NCI-H226 (cell line): ENCODE measurements at regions not wholly inside any gene's neighbourhood (a gene's known extent, or its start where the extent isn't known, plus 50 kb on each side); places are given as distances from the start of the nearest gene placed in this dataset.
"Not testable (repeated sequence)": the region's sequence is repeated elsewhere in the genome, so short reads cannot be mapped to it uniquely, and the experiment has no call there.

Source experiments
- DNase-seq: peaks from one replicate; pipeline ENCODE4 v3.0.0-alpha.2; 2015

GRCh38 chr13:48583859-48584311 lies 51.0 kb upstream of the RCBTB2 start:
- no peak for DNase-seq

- peak; percentile 41 for DNase-seq
Measured at GRCh38 chr13:48585456-48585840, 52.6 kb upstream of the RCBTB2 start.

DNA sequence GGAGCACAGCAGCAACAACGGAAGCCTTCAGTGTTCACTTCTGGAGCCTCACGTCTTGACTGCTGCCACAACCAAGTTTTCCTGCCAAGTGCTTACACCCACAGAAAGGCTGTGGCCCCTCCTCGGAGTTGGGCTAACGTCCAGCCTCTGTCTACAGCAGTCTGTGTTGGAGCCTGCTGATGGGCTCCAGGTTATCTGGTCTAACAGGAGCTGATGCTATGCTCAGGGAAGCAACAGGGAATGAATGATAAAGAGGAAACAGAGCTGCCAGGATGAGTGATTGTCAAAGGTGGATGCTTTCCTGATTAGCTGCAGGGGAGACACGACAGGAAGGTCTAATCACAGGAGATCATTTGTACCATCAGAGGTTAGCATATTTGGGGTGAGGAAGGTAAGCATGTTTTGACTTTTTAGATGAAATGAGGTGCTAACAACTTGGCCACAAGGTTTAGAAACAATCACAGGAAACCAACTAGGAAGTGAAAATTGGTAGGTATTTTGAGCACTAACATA lies 53.8 kb upstream of the RCBTB2 start:
- DNase-seq: peak; percentile 7

GRCh38 chr13:48588120-48588519 lies 55.2 kb upstream of the RCBTB2 start:
- DNase-seq: no peak

- DNase-seq: no peak
Measured at GRCh38 chr13:48590141-48590901, 57.4 kb upstream of the RCBTB2 start.

DNA sequence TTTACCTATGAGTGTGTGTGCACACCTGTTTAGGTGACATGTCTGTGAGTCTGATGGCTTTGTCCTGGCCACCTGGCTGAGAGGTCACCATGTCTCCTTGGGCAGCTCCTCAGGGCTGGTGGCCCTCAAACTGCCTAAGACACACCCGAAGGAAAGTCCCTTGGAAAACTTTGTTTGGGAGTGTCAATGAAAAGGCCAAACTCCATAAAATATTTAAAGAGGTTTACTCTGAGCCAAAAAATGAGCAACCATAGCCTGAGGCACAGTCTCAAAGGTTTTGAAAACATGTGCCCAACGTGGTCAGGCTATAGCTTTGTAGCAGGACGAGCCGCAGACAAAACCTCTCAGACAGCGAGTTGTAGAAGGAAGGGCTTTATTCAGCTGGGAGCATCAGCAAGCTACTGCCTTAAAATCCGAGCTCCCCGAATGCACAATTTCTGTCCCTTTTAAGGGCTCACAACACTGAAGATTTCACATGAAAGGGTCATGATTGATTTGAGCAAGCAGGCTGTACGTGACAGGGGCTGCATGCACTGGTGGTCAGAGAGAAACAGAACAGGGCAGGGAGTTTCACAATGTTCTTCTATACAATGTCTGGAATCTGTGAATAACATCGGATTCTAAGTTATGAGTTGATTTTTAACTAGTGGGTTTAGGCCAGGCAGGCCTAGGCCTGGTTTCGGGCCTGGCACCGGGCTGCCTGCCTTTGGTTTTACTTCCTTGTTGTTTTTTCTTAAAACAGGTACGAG lies 58.4 kb upstream of the RCBTB2 start:
- not testable (repeated sequence) for DNase-seq

- no peak for DNase-seq
Measured at GRCh38 chr13:48591889-48592687, 59.2 kb upstream of the RCBTB2 start.

GRCh38 chr13:48592688-48593049 lies 59.8 kb upstream of the RCBTB2 start:
- no peak for DNase-seq

DNA sequence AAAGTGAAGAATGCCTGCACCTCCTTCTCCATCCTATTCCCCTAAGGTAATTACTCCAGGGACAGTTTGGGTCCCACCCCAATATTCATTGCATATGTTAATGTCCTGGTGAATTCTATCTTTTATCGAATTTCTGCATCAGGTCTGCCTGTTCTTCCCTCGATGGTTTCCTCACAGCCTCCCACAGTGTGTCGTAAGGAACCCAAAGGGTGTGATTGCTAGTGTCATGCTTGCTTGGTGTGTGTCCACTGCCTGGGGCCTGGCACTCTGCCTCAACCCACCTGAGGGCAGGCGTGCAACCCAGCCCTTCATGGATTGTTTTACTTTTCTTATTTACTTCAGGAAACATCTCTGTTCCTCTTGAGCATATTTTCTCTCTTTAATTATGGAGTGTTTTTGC lies 60.2 kb upstream of the CYSLTR2 start:
- no peak for DNase-seq

DNA sequence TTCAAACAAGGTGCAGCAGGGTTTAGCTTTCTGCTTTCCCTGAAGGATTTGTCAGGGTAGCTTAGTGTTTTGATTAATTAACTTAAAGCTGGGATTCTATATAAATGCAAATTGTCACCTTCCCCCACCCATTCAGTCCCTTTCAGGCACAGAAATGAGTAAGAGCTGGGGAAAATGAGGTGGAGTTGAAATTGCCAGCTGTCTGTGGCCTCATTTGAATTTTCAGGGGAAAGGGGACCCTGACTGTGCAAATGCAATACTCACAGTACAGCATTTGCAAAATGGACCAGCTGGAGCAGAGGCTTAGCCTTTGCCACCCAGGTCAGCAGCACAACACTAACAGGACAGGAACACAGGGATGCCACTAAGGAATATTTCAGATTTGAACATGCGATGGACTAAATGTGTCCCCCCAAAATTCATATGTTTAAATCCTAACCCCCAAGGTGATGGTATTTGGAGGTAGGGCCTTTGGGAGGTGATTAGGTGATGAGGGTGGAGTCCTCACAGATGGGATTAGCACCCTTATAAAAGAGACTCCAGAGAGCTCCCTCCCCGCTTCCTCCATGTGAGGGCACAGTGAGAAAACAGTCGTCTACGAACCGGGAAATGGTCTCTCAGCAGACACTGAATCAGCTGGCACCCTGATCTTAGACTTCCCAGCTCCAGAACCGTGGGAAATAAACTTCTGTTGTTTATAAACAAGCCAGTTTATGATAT lies 59.5 kb upstream of the CYSLTR2 start:
- DNase-seq: no peak

GRCh38 chr13:48595431-48596429 lies 58.0 kb upstream of the CYSLTR2 start:
- peak; percentile 43 for DNase-seq

DNA sequence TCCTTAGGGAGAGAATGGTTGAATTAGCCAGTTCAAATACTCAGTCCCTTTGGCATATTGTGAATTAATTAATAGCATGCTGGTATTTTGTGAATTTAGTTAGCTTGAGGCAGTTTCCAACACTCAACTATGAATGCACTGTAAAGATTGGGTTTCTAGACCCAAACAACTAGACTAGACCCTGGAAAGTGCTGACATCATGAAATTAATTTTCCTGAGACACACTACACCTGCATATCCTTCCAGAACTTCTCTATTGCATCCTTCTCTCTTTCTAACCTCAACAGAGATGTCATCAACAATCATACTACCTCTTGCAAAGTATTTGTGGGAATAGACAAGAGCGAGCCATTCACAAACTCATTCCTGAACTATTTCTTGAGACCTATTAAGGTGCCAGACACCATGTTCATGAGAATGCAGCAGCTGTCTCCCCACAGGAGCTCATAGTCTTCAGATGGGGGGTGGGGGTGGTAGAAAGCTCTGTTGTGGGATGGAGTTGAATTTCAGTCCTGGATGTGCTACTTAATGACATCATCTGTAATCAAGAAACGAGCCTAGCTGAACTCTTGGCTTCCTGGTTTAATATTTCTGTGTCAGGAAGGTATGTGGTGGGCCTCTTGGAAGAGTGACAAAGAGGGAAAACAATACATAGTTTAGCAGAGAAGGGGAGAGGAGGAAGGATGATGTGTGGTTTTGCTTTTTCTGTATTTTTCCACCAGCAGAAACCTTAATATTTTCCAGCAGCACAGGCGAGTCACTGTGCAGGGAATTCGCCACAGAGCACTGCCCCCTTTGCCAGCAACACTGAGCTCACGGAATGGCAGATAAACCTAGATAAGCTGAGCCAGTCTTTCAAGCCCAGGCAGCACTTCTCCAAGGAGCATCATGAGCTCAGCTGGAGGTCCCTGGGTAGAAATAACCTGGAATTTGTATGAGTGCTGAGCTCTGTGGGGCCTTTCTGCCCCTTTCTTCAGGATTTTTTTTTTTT lies 53.1 kb upstream of the CYSLTR2 start:
- peak; percentile 92 for DNase-seq

DNA sequence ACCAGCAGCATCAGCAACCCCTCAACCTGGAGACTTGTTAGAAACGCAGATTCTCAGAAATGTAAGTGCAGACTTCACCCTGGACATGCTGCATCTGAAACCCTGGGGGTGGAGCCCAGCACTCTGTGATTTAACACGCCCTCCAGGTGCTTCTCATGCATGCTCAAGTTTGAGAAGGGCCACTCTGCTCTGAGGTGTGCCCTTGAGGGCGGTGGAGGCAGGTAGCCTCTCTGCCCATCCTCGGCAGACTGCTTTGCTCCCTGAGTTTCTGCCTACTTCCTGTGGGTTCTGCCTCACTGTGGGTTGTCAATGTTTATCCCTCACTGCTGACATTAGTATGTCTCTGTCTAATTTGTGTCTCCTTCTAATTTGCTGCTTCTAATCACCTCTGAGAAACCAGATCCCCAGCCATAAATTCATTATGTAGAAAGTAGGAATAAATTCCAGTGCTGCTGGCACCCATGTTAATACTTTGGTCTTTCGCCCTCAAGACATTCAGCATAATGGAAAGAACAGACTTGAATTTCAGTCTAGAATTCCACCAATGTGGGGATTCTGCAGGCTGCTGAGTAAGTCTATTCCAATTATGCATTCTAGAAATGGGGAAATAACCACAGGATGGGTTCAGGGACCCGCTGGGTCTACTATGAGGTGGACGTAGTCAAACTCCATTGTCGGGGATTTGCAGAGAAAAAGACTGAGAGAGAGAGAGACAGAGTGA lies 51.3 kb upstream of the CYSLTR2 start:
- no peak for DNase-seq

DNA sequence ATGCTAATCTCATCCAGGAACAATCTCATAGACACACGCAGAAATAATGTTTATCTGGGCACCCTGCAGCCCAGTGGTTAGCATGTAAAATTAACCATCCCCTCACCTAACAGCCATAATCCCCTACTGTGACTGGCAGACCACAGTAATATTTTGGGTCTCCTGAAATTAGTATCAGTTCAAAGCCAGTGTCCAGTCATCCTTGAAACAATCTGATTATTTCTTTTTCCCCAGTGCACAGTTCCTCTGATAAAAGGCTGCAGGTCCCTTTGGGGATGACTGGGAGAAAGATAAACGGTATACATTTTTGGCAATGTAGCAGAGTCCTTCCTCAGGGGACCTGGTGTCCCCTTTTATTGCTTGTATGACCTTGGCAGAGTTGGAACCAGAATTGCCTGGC lies 50.4 kb upstream of the CYSLTR2 start:
- DNase-seq: no peak
